Fibroblast of lung (primary cell): ENCODE measurements at regions not wholly inside any gene's neighbourhood (a gene's known extent, or its start where the extent isn't known, plus 50 kb on each side); places are given as distances from the start of the nearest gene placed in this dataset.

Source experiments
- DNase-seq, 2 donors: peaks; one replicate each; pipeline versions ENCODE4 v3.0.0 to v3.0.0-alpha.2; 2010; ENCODE audit warnings: low read depth in 2 of 2
- H2AFZ ChIP-seq: 2 replicates; pipeline ENCODE4 v1.5.1; 2012; ENCODE audit warnings: low read length, control low read depth, inconsistent platforms
- H3K27ac ChIP-seq: 2 replicates; pipeline ENCODE4 v1.5.1; 2011; ENCODE audit warnings: low read length, control low read depth; ENCODE audit not compliant: insufficient read depth
- H3K27me3 ChIP-seq: 2 replicates; pipeline ENCODE4 v1.5.1; 2011; ENCODE audit warnings: mild to moderate bottlenecking, low read length; ENCODE audit not compliant: control insufficient read depth, insufficient read depth
- H3K36me3 ChIP-seq: 2 replicates; pipeline ENCODE4 v1.5.1; 2011; ENCODE audit warnings: low read length; ENCODE audit not compliant: control insufficient read depth, insufficient read depth
- H3K4me1 ChIP-seq: 2 replicates; pipeline ENCODE4 v1.5.1; 2011; ENCODE audit warnings: low read length; ENCODE audit not compliant: control insufficient read depth, insufficient read depth; ENCODE audit errors: extremely low read depth
- H3K4me2 ChIP-seq: 2 replicates; pipeline ENCODE4 v1.5.1; 2011; ENCODE audit warnings: low read length, control low read depth; ENCODE audit not compliant: insufficient read depth; ENCODE audit errors: extremely low read depth
- H3K4me3 ChIP-seq, 4 experiments: fragments of 200-600 bp in 1 of 4; sonication (generic) in 1 of 4; replicated peaks in 1 of 4; 2 replicates each; pipeline ENCODE4 v1.5.1; 2011 to 2016; ENCODE audit warnings: low read length in 4 of 4, low read depth in 3 of 4, mild to moderate bottlenecking in 3 of 4, control low read depth in 2 of 4, inconsistent platforms in 1 of 4, mixed read lengths in 1 of 4; ENCODE audit not compliant: insufficient read depth in 1 of 4; ENCODE audit errors: control extremely low read depth in 1 of 4
- H3K79me2 ChIP-seq: 2 replicates; pipeline ENCODE4 v1.5.1; 2012; ENCODE audit warnings: mild to moderate bottlenecking, low read length, inconsistent platforms; ENCODE audit not compliant: control insufficient read depth, insufficient read depth
- H3K9ac ChIP-seq: 2 replicates; pipeline ENCODE4 v1.5.1; 2011; ENCODE audit warnings: mild to moderate bottlenecking, low read length, control low read depth; ENCODE audit not compliant: insufficient read depth
- H3K9me3 ChIP-seq: 2 replicates; pipeline ENCODE4 v1.5.1; 2012; ENCODE audit warnings: low read depth, low read length; ENCODE audit not compliant: control insufficient read depth, insufficient read depth
- H4K20me1 ChIP-seq: 2 replicates; pipeline ENCODE4 v1.5.1; 2011; ENCODE audit warnings: low read length; ENCODE audit not compliant: control insufficient read depth, insufficient read depth; ENCODE audit errors: extremely low read depth
- CTCF ChIP-seq, 2 donors: IDR thresholded peaks in 1 of 2; conservative IDR thresholded peaks in 1 of 2; 1 replicate in 1 of 2; 2 replicates in 1 of 2; pipeline ENCODE4 v1.5.1; 2011 to 2012; ENCODE audit warnings: low read length in 2 of 2, control low read depth in 1 of 2, inconsistent platforms in 1 of 2, low read depth in 1 of 2, mild to moderate bottlenecking in 1 of 2
- EZH2 ChIP-seq: IDR thresholded peaks from 2 replicates; pipeline ENCODE4 v1.5.1; 2012; ENCODE audit warnings: low read length, control low read depth, mild to moderate bottlenecking; ENCODE audit errors: missing control alignments

- Histone ChIP-seq H4K20me1 (no peaks in the 10 kb centered on the region), H3K36me3 (no peaks in the 10 kb centered on the region), H3K27me3 (no peaks in the 10 kb centered on the region), H2AFZ (no peak overlapping the region), H3K4me1 (no peaks in the 10 kb centered on the region), H3K27ac (no peak overlapping the region), H3K4me2 (no peak overlapping the region), H3K9me3 (no peaks in the 10 kb centered on the region), H3K79me2 (no peaks in the 10 kb centered on the region), H3K4me3 (no peak overlapping the region), H3K9ac (no peak overlapping the region)
- DNase-seq = no peak
- no peak for TF ChIP-seq CTCF (conservative IDR thresholded peaks at IDR 0.05 in 1 of 2, IDR thresholded peaks at IDR 0.05 in 1 of 2; ENCODE audit: low read depth in 1 of 2, low read length in 2 of 2)
- TF ChIP-seq EZH2 = no peak
Measured at GRCh38 chr6:8546496-8546895, 111.2 kb upstream of the SLC35B3 start.

GRCh38 chr6:8545336-8545735, 110.0 kb upstream of the SLC35B3 start:
- no peaks in the 10 kb centered on the region for H3K9me3 ChIP-seq
- H3K79me2 ChIP-seq = no peaks in the 10 kb centered on the region
- no peak overlapping the region for H3K4me2 ChIP-seq
- no peak for TF ChIP-seq CTCF (conservative IDR thresholded peaks at IDR 0.05 in 1 of 2, IDR thresholded peaks at IDR 0.05 in 1 of 2; ENCODE audit: low read depth in 1 of 2, low read length in 2 of 2)
- TF ChIP-seq EZH2 = no peak
- no peak overlapping the region for H3K27ac ChIP-seq
- H4K20me1 ChIP-seq = no peaks in the 10 kb centered on the region
- no peak overlapping the region for H3K9ac ChIP-seq
- no peaks in the 10 kb centered on the region for H3K27me3 ChIP-seq
- H2AFZ ChIP-seq = no peak overlapping the region
- DNase-seq = no peak
- no peak overlapping the region for H3K4me3 ChIP-seq
- H3K36me3 ChIP-seq = no peaks in the 10 kb centered on the region
- no peaks in the 10 kb centered on the region for H3K4me1 ChIP-seq

GRCh38 chr6:8543714-8544113, 108.4 kb upstream of the SLC35B3 start:
- H3K36me3 ChIP-seq = no peaks in the 10 kb centered on the region
- no peaks in the 10 kb centered on the region for H3K9me3 ChIP-seq
- no peak overlapping the region for H3K27ac ChIP-seq
- H4K20me1 ChIP-seq = no peaks in the 10 kb centered on the region
- no peak for TF ChIP-seq CTCF (conservative IDR thresholded peaks at IDR 0.05 in 1 of 2, IDR thresholded peaks at IDR 0.05 in 1 of 2; ENCODE audit: low read depth in 1 of 2, low read length in 2 of 2)
- TF ChIP-seq EZH2 = no peak
- H3K27me3 ChIP-seq = no peaks in the 10 kb centered on the region
- no peak overlapping the region for H3K4me2 ChIP-seq
- no peak for DNase-seq
- H3K79me2 ChIP-seq = no peaks in the 10 kb centered on the region
- H3K4me3 ChIP-seq = no peak overlapping the region
- no peak overlapping the region for H2AFZ ChIP-seq
- no peaks in the 10 kb centered on the region for H3K4me1 ChIP-seq
- H3K9ac ChIP-seq = no peak overlapping the region
